Mesendoderm (in vitro differentiated cells): ENCODE measurements at regions not wholly inside any gene's neighbourhood (a gene's known extent, or its start where the extent isn't known, plus 50 kb on each side); places are given as distances from the start of the nearest gene placed in this dataset.

Experiments
- DNase-seq: peaks from one replicate; pipeline ENCODE4 v3.0.0; 2013
- H2AK5ac ChIP-seq: 2 replicates; pipeline ENCODE4 v1.6.1; 2013; ENCODE audit warnings: low read length, inconsistent platforms
- H2BK120ac ChIP-seq: 2 replicates; pipeline ENCODE4 v1.6.1; 2013; ENCODE audit warnings: low read depth, mild to moderate bottlenecking, low read length, moderate library complexity, mixed read lengths
- H2BK15ac ChIP-seq: replicated peaks from 2 replicates; pipeline ENCODE4 v1.6.1; 2013; ENCODE audit warnings: low read depth, mild to moderate bottlenecking, moderate library complexity
- H2BK5ac ChIP-seq: 2 replicates; pipeline ENCODE4 v1.6.1; 2013; ENCODE audit warnings: low read length, inconsistent platforms
- H3K18ac ChIP-seq: 2 replicates; pipeline ENCODE4 v1.6.1; 2013; ENCODE audit warnings: mild to moderate bottlenecking, low read length, mixed read lengths
- H3K23ac ChIP-seq: one replicate; pipeline ENCODE4 v1.6.1; 2013; ENCODE audit warnings: low read length
- H3K27ac ChIP-seq: 2 replicates; pipeline ENCODE4 v1.5.1; 2013; ENCODE audit warnings: low read depth, mild to moderate bottlenecking, inconsistent platforms, low read length, moderate library complexity
- H3K27me3 ChIP-seq: 2 replicates; pipeline ENCODE4 v1.6.1; 2013; ENCODE audit warnings: low read length, control low read depth, mild to moderate bottlenecking, inconsistent platforms; ENCODE audit not compliant: insufficient read depth, poor library complexity
- H3K36me3 ChIP-seq: 2 replicates; pipeline ENCODE4 v1.6.1; 2013; ENCODE audit warnings: low read length, inconsistent platforms; ENCODE audit not compliant: control insufficient read depth, insufficient read depth
- H3K4ac ChIP-seq: one replicate; pipeline ENCODE4 v1.6.1; 2013; ENCODE audit warnings: low read depth, mild to moderate bottlenecking, low read length, moderate library complexity
- H3K4me1 ChIP-seq: 2 replicates; pipeline ENCODE4 v1.6.1; 2013; ENCODE audit warnings: low read depth, low read length, inconsistent platforms; ENCODE audit not compliant: control insufficient read depth
- H3K4me2 ChIP-seq: 2 replicates; pipeline ENCODE4 v1.6.1; 2013; ENCODE audit warnings: low read length
- H3K4me3 ChIP-seq: 2 replicates; pipeline ENCODE4 v1.5.1; 2013; ENCODE audit warnings: mild to moderate bottlenecking, low read length
- H3K56ac ChIP-seq: one replicate; pipeline ENCODE4 v1.6.1; 2013; ENCODE audit warnings: low read length
- H3K79me1 ChIP-seq: 2 replicates; pipeline ENCODE4 v1.6.1; 2013; ENCODE audit warnings: low read length, inconsistent platforms
- H3K79me2 ChIP-seq: 2 replicates; pipeline ENCODE4 v1.6.1; 2013; ENCODE audit warnings: mild to moderate bottlenecking, low read length; ENCODE audit not compliant: control insufficient read depth, insufficient read depth
- H3K9ac ChIP-seq: 2 replicates; pipeline ENCODE4 v1.6.1; 2013; ENCODE audit warnings: low read length, inconsistent platforms
- H4K5ac ChIP-seq: one replicate; pipeline ENCODE4 v1.6.1; 2013; ENCODE audit warnings: low read length
- H4K8ac ChIP-seq: one replicate; pipeline ENCODE4 v1.6.1; 2013; ENCODE audit warnings: low read depth, mild to moderate bottlenecking, control low read depth, low read length, moderate library complexity
- WGBS: extraction: QIAGEN DNeasy Blood & Tissue Kit; methylation state at CpG from one replicate; pipeline ENCODE4 v1.1.7; 2013; ENCODE audit warnings: low lambda C conversion rate, missing lambda C conversion rate; ENCODE audit not compliant: insufficient coverage; ENCODE audit errors: extremely low coverage; 5-methylcytosine and 5-hydroxymethylcytosine counted together

DNA sequence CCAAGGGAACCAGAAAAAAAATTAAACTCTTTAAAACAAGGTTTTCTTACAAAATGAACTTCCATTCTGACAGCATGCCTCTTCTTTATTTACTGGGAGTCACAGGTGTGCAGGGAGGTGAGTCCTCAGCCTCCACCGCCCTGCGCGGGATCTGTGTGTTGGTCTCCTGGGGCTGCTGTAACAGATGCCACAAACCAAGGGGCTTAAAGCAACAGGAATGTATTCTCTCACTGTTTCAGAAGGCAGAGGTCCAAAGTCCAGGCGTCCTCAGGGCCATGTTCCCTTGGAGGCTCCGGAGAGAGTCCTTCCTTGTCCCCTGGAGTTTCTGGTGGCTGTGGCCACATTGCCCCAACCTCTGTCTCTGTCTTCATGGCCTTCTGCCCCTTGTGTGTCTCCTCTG lies 123.6 kb upstream of the C1orf174 start:
- H4K5ac ChIP-seq: no peak overlapping the region
- H3K27me3 ChIP-seq: no peaks in the 10 kb centered on the region
- no peak overlapping the region for H2BK120ac ChIP-seq
- H3K4me1 ChIP-seq: no peaks in the 10 kb centered on the region
- no peak overlapping the region for H2BK5ac ChIP-seq
- no peak overlapping the region for H2AK5ac ChIP-seq
- no peaks in the 10 kb centered on the region for H3K36me3 ChIP-seq
- H2BK15ac ChIP-seq: no peak overlapping the region
- H3K23ac ChIP-seq: no peak overlapping the region
- no CpG with 5 or more reads among the region's 5 CpGs for WGBS
- no peak overlapping the region for H3K4me3 ChIP-seq
- no peak overlapping the region for H3K18ac ChIP-seq
- no peak for DNase-seq
- no peak overlapping the region for H3K4ac ChIP-seq
- H3K56ac ChIP-seq: no peak overlapping the region
- no peak overlapping the region for H3K27ac ChIP-seq
- no peak overlapping the region for H3K4me2 ChIP-seq
- no peak overlapping the region for H4K8ac ChIP-seq
- H3K79me2 ChIP-seq: no peaks in the 10 kb centered on the region
- no peak overlapping the region for H3K9ac ChIP-seq
- H3K79me1 ChIP-seq: no peaks in the 10 kb centered on the region

DNA sequence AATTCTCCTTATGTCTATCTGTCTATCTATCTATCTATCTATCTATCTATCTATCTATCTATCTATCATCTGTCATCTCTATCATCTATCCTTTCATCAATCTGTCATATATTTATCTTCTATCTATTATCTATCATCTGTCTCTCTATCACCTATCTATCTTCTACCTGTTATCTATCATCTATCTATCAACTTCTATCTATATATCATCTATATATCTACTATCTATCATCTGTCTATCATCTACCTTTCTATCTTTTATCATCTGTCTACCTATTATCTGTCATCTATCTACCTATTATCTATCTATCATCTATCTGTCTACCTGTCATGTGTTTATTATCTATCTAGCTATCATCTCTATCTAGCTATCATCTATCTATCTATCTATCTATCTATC lies 124.7 kb upstream of the C1orf174 start:
- no peak overlapping the region for H3K27ac ChIP-seq
- no peaks in the 10 kb centered on the region for H3K79me1 ChIP-seq
- no peaks in the 10 kb centered on the region for H3K36me3 ChIP-seq
- no peak overlapping the region for H3K9ac ChIP-seq
- no peak overlapping the region for H2AK5ac ChIP-seq
- H3K4me3 ChIP-seq: no peak overlapping the region
- no peak overlapping the region for H3K4me2 ChIP-seq
- no peaks in the 10 kb centered on the region for H3K4me1 ChIP-seq
- H2BK5ac ChIP-seq: no peak overlapping the region
- no peak overlapping the region for H2BK15ac ChIP-seq
- no peaks in the 10 kb centered on the region for H3K79me2 ChIP-seq
- no peak overlapping the region for H3K4ac ChIP-seq
- no peak overlapping the region for H3K18ac ChIP-seq
- no peaks in the 10 kb centered on the region for H3K27me3 ChIP-seq
- H4K8ac ChIP-seq: no peak overlapping the region
- H3K56ac ChIP-seq: no peak overlapping the region
- DNase-seq: no peak
- no peak overlapping the region for H2BK120ac ChIP-seq
- H4K5ac ChIP-seq: no peak overlapping the region
- H3K23ac ChIP-seq: no peak overlapping the region

DNA sequence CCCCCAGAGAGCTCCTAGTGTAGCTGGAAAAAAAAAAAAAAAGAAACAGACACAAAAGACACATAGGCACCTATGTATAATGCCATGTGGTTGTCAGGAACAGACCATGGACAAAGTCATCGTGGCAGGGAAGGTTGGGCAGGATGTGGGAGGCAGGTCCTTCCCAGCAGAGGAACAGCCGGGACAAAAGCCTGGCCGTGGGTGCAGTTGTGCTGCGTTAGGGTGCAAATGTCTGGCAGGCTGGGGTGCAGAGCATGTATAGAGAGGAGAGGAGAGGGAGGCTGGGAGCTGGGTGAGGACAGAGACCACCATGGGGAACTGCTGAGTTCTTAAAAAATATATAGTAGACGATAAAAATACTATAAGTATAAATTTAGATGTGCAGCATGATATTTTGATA lies 125.7 kb upstream of the C1orf174 start:
- Histone ChIP-seq H4K5ac (no peak overlapping the region), H3K79me1 (no peaks in the 10 kb centered on the region), H3K4me1 (no peaks in the 10 kb centered on the region), H3K9ac (no peak overlapping the region), H3K36me3 (no peaks in the 10 kb centered on the region), H3K27me3 (no peaks in the 10 kb centered on the region), H2BK120ac (no peak overlapping the region), H3K4me3 (no peak overlapping the region), H3K23ac (no peak overlapping the region), H3K27ac (no peak overlapping the region), H4K8ac (no peak overlapping the region), H3K4ac (no peak overlapping the region), H3K79me2 (no peaks in the 10 kb centered on the region), H2BK15ac (no peak overlapping the region), H2AK5ac (no peak overlapping the region), H3K18ac (no peak overlapping the region), H3K4me2 (no peak overlapping the region), H3K56ac (no peak overlapping the region), H2BK5ac (no peak overlapping the region)
- DNase-seq: no peak
- no CpG with 5 or more reads among the region's 5 CpGs for WGBS

DNA sequence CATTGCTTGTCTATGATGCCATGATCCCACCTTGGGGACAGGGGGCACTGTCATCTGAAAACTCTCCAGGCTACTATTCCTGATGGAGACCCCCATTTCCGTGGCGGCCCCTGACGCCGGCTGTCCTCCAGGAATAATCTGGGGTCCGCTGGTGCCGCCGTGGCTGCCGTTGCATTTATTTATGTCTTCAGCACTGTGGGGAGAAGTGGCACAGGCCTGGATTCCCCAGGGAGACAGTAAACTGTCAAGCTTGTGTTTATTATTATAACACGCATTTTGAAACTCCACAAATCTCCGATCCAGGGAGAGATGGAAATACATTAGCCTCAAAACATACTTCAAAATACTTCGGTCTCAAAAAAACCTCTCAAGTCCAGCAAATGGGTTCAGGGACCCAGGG lies 126.9 kb upstream of the C1orf174 start:
- WGBS: no CpG with 5 or more reads among the region's 11 CpGs
- Histone ChIP-seq H3K36me3 (no peaks in the 10 kb centered on the region), H3K79me1 (no peaks in the 10 kb centered on the region), H2BK15ac (no peak overlapping the region), H3K79me2 (no peaks in the 10 kb centered on the region), H2AK5ac (no peak overlapping the region), H3K4ac (no peak overlapping the region), H3K4me2 (no peak overlapping the region), H2BK120ac (no peak overlapping the region), H3K56ac (no peak overlapping the region), H3K9ac (no peak overlapping the region), H3K23ac (no peak overlapping the region), H3K4me3 (no peak overlapping the region), H3K4me1 (no peaks in the 10 kb centered on the region), H4K5ac (no peak overlapping the region), H4K8ac (no peak overlapping the region), H3K27ac (no peak overlapping the region), H3K27me3 (no peaks in the 10 kb centered on the region), H2BK5ac (no peak overlapping the region), H3K18ac (no peak overlapping the region)
- no peak for DNase-seq

DNA sequence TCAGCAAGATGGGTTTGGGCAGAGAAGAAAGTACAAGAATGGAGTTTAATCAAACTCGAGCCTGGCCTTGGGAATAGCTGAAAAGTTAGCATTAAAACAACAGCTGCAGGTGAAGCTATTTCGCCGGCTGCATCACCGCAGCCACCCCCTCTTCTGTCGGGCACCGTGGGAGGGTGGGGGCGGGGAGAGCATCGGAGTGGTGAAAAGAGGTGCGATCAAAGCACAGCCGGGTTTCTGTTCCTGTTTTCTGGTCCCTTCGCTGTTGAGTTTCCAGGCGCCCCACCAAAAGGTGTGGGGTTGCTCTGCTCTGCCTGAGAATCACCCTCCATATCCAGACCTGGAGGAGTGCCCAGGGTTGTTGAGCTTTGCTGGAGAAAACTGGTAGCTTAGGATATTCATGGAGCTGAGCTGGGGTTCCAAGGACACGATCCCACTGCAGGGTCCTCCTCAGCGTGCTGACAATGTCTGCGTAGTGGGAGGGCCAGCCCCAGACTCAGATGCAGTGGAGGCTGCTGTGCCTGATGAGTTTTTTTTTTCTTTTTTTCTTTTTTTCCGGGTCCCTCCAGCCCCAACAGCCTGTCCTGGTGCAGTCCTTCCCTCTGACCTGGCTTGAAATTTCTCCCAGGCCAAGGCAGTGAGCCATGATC lies 127.5 kb upstream of the C1orf174 start:
- Histone ChIP-seq H3K36me3 (no peaks in the 10 kb centered on the region), H3K27ac (no peak overlapping the region), H2AK5ac (no peak overlapping the region), H2BK15ac (no peak overlapping the region), H3K4ac (no peak overlapping the region), H3K9ac (no peak overlapping the region), H3K79me2 (no peaks in the 10 kb centered on the region), H3K79me1 (no peaks in the 10 kb centered on the region), H3K56ac (no peak overlapping the region), H3K4me1 (no peaks in the 10 kb centered on the region), H3K23ac (no peak overlapping the region), H3K27me3 (no peaks in the 10 kb centered on the region), H3K4me2 (no peak overlapping the region), H3K18ac (no peak overlapping the region), H4K8ac (no peak overlapping the region), H2BK5ac (no peak overlapping the region), H2BK120ac (no peak overlapping the region), H4K5ac (no peak overlapping the region), H3K4me3 (no peak overlapping the region)
- no CpG with 5 or more reads among the region's 16 CpGs for WGBS
- DNase-seq: no peak

DNA sequence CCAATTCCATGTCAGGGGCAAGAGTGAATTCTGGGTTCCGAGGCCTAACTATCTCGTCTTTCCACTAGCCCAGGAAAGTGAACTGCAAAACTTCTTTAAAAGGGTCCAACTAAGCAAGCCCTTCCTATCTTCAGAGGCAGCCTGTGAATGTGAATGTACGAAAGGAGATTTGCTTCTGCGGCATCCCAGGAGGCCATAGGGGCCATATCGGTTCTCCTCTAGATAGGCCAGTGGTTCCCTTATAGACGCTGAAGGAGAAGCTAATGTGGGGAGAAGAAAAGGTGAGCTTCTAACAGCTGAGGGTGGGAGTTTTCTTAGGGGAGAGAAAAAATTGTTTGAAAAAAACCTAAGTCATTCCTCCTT lies 128.0 kb upstream of the C1orf174 start:
- no peaks in the 10 kb centered on the region for H3K36me3 ChIP-seq

More for the DNA sequence above, 128.0 kb upstream of the C1orf174 start:
- H3K9ac ChIP-seq: no peak overlapping the region
- H3K4me2 ChIP-seq: no peak overlapping the region
- no peak overlapping the region for H2BK120ac ChIP-seq
- no peaks in the 10 kb centered on the region for H3K79me1 ChIP-seq
- H2BK15ac ChIP-seq: no peak overlapping the region
- no peak overlapping the region for H3K18ac ChIP-seq
- no peak for DNase-seq
- WGBS: no CpG with 5 or more reads among the region's 6 CpGs
- no peaks in the 10 kb centered on the region for H3K79me2 ChIP-seq
- no peak overlapping the region for H2AK5ac ChIP-seq
- H2BK5ac ChIP-seq: no peak overlapping the region
- no peak overlapping the region for H3K4ac ChIP-seq
- no peak overlapping the region for H4K8ac ChIP-seq
- H3K56ac ChIP-seq: no peak overlapping the region
- H3K4me1 ChIP-seq: no peaks in the 10 kb centered on the region
- H4K5ac ChIP-seq: no peak overlapping the region
- no peak overlapping the region for H3K23ac ChIP-seq
- H3K27ac ChIP-seq: no peak overlapping the region
- no peak overlapping the region for H3K4me3 ChIP-seq
- H3K27me3 ChIP-seq: no peaks in the 10 kb centered on the region
